ENCODE measurements at regions not wholly inside any gene's neighbourhood (a gene's known extent, or its start where the extent isn't known, plus 50 kb on each side); places are given as distances from the start of the nearest gene placed in this dataset.

- in situ Hi-C loops (cut with HindIII; ENCODE audit: extremely low pct_ligation_motif_present, low pct_unique_long_range_greater_than_20kb) (no loop called here), intact Hi-C loops (cut with micrococcal nuclease; ENCODE audit: unreplicated experiment) (no loop called here)
- ATAC-seq (no peak), DNase-seq (ENCODE audit: low spot score) (no peak), FAIRE-seq (no peak)
- Histone ChIP-seq H2AFZ (ENCODE audit: low read length) (no peak overlapping the region), H3K9me3 (ENCODE audit: low read length) (peaks cover 85% of the 10 kb centered on the region), H3K79me2 (ENCODE audit: insufficient read depth, low read length) (no peaks in the 10 kb centered on the region), H3K27ac (ENCODE audit: extremely low read length, insufficient read depth, low read length) (no peak overlapping the region), H3K4me3 (replicated peaks in 1 of 3; ENCODE audit: insufficient read depth in 1 of 3, low read depth in 2 of 3, low read length in 3 of 3) (no peak overlapping the region), H3K4me2 (ENCODE audit: low read depth, low read length) (no peak overlapping the region), H3K4me1 (ENCODE audit: insufficient read depth, low read length) (no peaks in the 10 kb centered on the region), H3K27me3 (ENCODE audit: control insufficient read depth in 1 of 2, insufficient read depth in 2 of 2, low read length in 2 of 2) (no peaks in the 10 kb centered on the region), H3K36me3 (replicated peaks in 1 of 2; ENCODE audit: control insufficient read depth in 1 of 2, insufficient read depth in 2 of 2, low read length in 2 of 2) (no peaks in the 10 kb centered on the region), H4K20me1 (ENCODE audit: insufficient read depth, low read length) (no peaks in the 10 kb centered on the region), H3K9ac (ENCODE audit: insufficient read depth, low read depth, low read length) (no peak overlapping the region)
- CTCF ChIA-PET (ENCODE audit: low intra/inter-chr PET ratio, low total read pairs): no interaction called here
- POLR2A ChIA-PET: no interaction called here
- TF ChIP-seq PTBP1 (IDR thresholded peaks at IDR 0.05; ENCODE audit: low read depth, low read length, poor library complexity, severe bottlenecking): no peak
- TF ChIP-seq ZFYVE20 (CRISPR knock-in tag; IDR thresholded peaks at IDR 0.05; ENCODE audit: borderline replicate concordance, low read depth): no peak
- TF ChIP-seq ZNF343 (CRISPR knock-in tag; IDR thresholded peaks at IDR 0.05): no peak
- no peak for TF ChIP-seq ZBTB3 (CRISPR knock-in tag; IDR thresholded peaks at IDR 0.05; ENCODE audit: borderline replicate concordance, low read depth)
- TF ChIP-seq ZNF143 (CRISPR knock-in tag; IDR thresholded peaks at IDR 0.05): no peak
- TF ChIP-seq ZKSCAN8 (CRISPR knock-in tag; IDR thresholded peaks at IDR 0.05; ENCODE audit: borderline replicate concordance): no peak
- WGBS (ENCODE audit: low lambda C conversion rate): 0% methylated on average over 3 of the region's 3 CpGs
- BruUV-seq (replicated peaks): no TSS peak
Measured at GRCh38 chr6:40098774-40099173, 164.5 kb upstream of the MOCS1 start.

- no TSS peak for BruUV-seq (replicated peaks)
- Histone ChIP-seq H3K79me2 (ENCODE audit: insufficient read depth, low read length) (no peaks in the 10 kb centered on the region), H3K9ac (ENCODE audit: insufficient read depth, low read depth, low read length) (no peak overlapping the region), H3K4me2 (ENCODE audit: low read depth, low read length) (no peak overlapping the region), H3K4me3 (replicated peaks in 1 of 3; ENCODE audit: insufficient read depth in 1 of 3, low read depth in 2 of 3, low read length in 3 of 3) (no peak overlapping the region), H3K4me1 (ENCODE audit: insufficient read depth, low read length) (no peaks in the 10 kb centered on the region), H4K20me1 (ENCODE audit: insufficient read depth, low read length) (no peaks in the 10 kb centered on the region), H3K27ac (ENCODE audit: extremely low read length, insufficient read depth, low read length) (no peak overlapping the region), H3K36me3 (replicated peaks in 1 of 2; ENCODE audit: control insufficient read depth in 1 of 2, insufficient read depth in 2 of 2, low read length in 2 of 2) (no peaks in the 10 kb centered on the region), H3K27me3 (ENCODE audit: control insufficient read depth in 1 of 2, insufficient read depth in 2 of 2, low read length in 2 of 2) (no peaks in the 10 kb centered on the region), H3K9me3 (ENCODE audit: low read length) (peaks cover 74% of the 10 kb centered on the region), H2AFZ (ENCODE audit: low read length) (no peak overlapping the region)
- ChIA-PET CTCF (ENCODE audit: low intra/inter-chr PET ratio, low total read pairs) (no interaction called here), POLR2A (no interaction called here)
- in situ Hi-C loops (cut with HindIII; ENCODE audit: extremely low pct_ligation_motif_present, low pct_unique_long_range_greater_than_20kb) (no loop called here), intact Hi-C loops (cut with micrococcal nuclease; ENCODE audit: unreplicated experiment) (no loop called here)
- FAIRE-seq (no peak), DNase-seq (ENCODE audit: low spot score) (no peak), ATAC-seq (no peak)
- 29% methylated on average over 2 of the region's 2 CpGs for WGBS (ENCODE audit: low lambda C conversion rate)
- TF ChIP-seq ZNF556 (CRISPR knock-in tag; IDR thresholded peaks at IDR 0.05; ENCODE audit: borderline replicate concordance) (no peak), ZMAT3 (CRISPR knock-in tag; conservative IDR thresholded peaks at IDR 0.05) (no peak), ZNF329 (CRISPR knock-in tag; IDR thresholded peaks at IDR 0.05; ENCODE audit: low read depth) (no peak), DNMT3B (CRISPR knock-in tag; conservative IDR thresholded peaks at IDR 0.05) (no peak), MXD3 (CRISPR knock-in tag; IDR thresholded peaks at IDR 0.05) (no peak), ARID4A (CRISPR knock-in tag; IDR thresholded peaks at IDR 0.05; ENCODE audit: borderline replicate concordance) (no peak)
Measured at GRCh38 chr6:40097590-40097989, 163.3 kb upstream of the MOCS1 start.
